IMR-90 (cell line): ENCODE measurements at regions not wholly inside any gene's neighbourhood (a gene's known extent, or its start where the extent isn't known, plus 50 kb on each side); places are given as distances from the start of the nearest gene placed in this dataset.

Experiments
- ATAC-seq: fragments of 200-7000 bp; cut with Tn5 transposase; 2 replicates; pipeline ENCODE4 v1.9.1; 2020; ENCODE audit warnings: low read depth, mild to moderate bottlenecking, moderate library complexity
- BruUV-seq: library from RNA; stranded (reverse); fragments of 400-500 nt; replicated peaks from 2 replicates; lab custom pipeline; 2021; lab: Mats Ljungman, UMichigan
- CTCF ChIA-PET: fragments of 300-600 bp; formaldehyde crosslinking; extraction: SDS; loops from one replicate; lab custom pipeline; 2021; ENCODE audit warnings: antibody characterized with exemption; lab: Yijun Ruan, JAX
- POLR2A ChIA-PET: fragments of 300-600 bp; sonication (Branson Sonifier 250); formaldehyde crosslinking; loops from one replicate; lab custom pipeline; 2022; ENCODE audit warnings: antibody characterized with exemption; ENCODE audit not compliant: unreplicated experiment; lab: Charles Lee
- DNase-seq: peaks from one replicate; pipeline ENCODE4 v3.0.0; 2013
- H2AFZ ChIP-seq: replicated peaks from 2 replicates; pipeline ENCODE3; 2013; ENCODE audit warnings: low read length, mild to moderate bottlenecking; ENCODE audit not compliant: poor library complexity
- H2AK5ac ChIP-seq: 2 replicates; pipeline ENCODE4 v1.6.1; 2013; ENCODE audit warnings: low read depth, low read length, inconsistent platforms
- H2AK9ac ChIP-seq: replicated peaks from 2 replicates; pipeline ENCODE3; 2013; ENCODE audit warnings: mild to moderate bottlenecking, low read depth, low read length, moderate library complexity; ENCODE audit not compliant: poor library complexity
- H2BK120ac ChIP-seq: 2 replicates; pipeline ENCODE4 v1.6.1; 2013; ENCODE audit warnings: low read depth, low read length, inconsistent platforms
- H2BK15ac ChIP-seq: 3 replicates; pipeline ENCODE4 v1.6.1; 2013; ENCODE audit warnings: low read depth, low read length, inconsistent platforms
- H2BK20ac ChIP-seq: 2 replicates; pipeline ENCODE4 v1.6.1; 2013; ENCODE audit warnings: low read depth, mild to moderate bottlenecking, inconsistent platforms, low read length, moderate library complexity
- H2BK5ac ChIP-seq: 2 replicates; pipeline ENCODE4 v1.6.1; 2013; ENCODE audit warnings: mild to moderate bottlenecking, low read depth, low read length, inconsistent platforms; ENCODE audit not compliant: poor library complexity, severe bottlenecking
- H3K14ac ChIP-seq: replicated peaks from 2 replicates; pipeline ENCODE4 v1.6.1; 2013; ENCODE audit warnings: low read depth, low read length, inconsistent platforms
- H3K18ac ChIP-seq: 2 replicates; pipeline ENCODE4 v1.6.1; 2013; ENCODE audit warnings: low read depth, low read length, control low read depth
- H3K23ac ChIP-seq: 2 replicates; pipeline ENCODE4 v1.6.1; 2013; ENCODE audit warnings: low read depth, low read length, inconsistent platforms
- H3K27ac ChIP-seq: 2 replicates; pipeline ENCODE4 v1.5.1; 2013; ENCODE audit warnings: mild to moderate bottlenecking, control low read depth, low read length; ENCODE audit not compliant: insufficient read depth
- H3K27me3 ChIP-seq: 2 replicates; pipeline ENCODE4 v1.6.1; 2013; ENCODE audit warnings: low read length; ENCODE audit not compliant: control insufficient read depth, insufficient read depth
- H3K36me3 ChIP-seq: 2 replicates; pipeline ENCODE4 v1.6.1; 2013; ENCODE audit warnings: low read length, mixed read lengths; ENCODE audit not compliant: control insufficient read depth, insufficient read depth
- H3K4ac ChIP-seq: 2 replicates; pipeline ENCODE4 v1.6.1; 2013; ENCODE audit warnings: low read depth, low read length, inconsistent platforms
- H3K4me1 ChIP-seq: 2 replicates; pipeline ENCODE4 v1.6.1; 2013; ENCODE audit warnings: low read length, mixed read lengths; ENCODE audit not compliant: control insufficient read depth, insufficient read depth
- H3K4me2 ChIP-seq: 2 replicates; pipeline ENCODE4 v1.6.1; 2013; ENCODE audit warnings: low read depth, mild to moderate bottlenecking, control low read depth, low read length, moderate library complexity
- H3K4me3 ChIP-seq: 2 replicates; pipeline ENCODE4 v1.5.1; 2013; ENCODE audit warnings: low read depth, mild to moderate bottlenecking, control low read depth, low read length, moderate library complexity; ENCODE audit not compliant: insufficient read depth
- H3K56ac ChIP-seq: 2 replicates; pipeline ENCODE4 v1.6.1; 2013; ENCODE audit warnings: low read length, inconsistent platforms; ENCODE audit not compliant: insufficient read depth; ENCODE audit errors: extremely low read depth
- H3K79me1 ChIP-seq, 2 experiments: 2 replicates each; pipeline ENCODE4 v1.6.1; 2013; ENCODE audit warnings: low read length in 2 of 2, inconsistent platforms in 1 of 2, low read depth in 1 of 2
- H3K9ac ChIP-seq: 2 replicates; pipeline ENCODE4 v1.6.1; 2013; ENCODE audit warnings: low read depth, low read length, control low read depth
- H3K9me1 ChIP-seq: 2 replicates; pipeline ENCODE4 v1.6.1; 2013; ENCODE audit warnings: low read length, inconsistent platforms; ENCODE audit not compliant: insufficient read depth
- H3K9me3 ChIP-seq: 2 replicates; pipeline ENCODE4 v1.6.1; 2013; ENCODE audit warnings: low read length; ENCODE audit not compliant: control insufficient read depth, insufficient read depth
- H4K20me1 ChIP-seq: 2 replicates; pipeline ENCODE4 v1.6.1; 2013; ENCODE audit warnings: low read length, inconsistent platforms; ENCODE audit not compliant: insufficient read depth
- H4K5ac ChIP-seq: 2 replicates; pipeline ENCODE4 v1.6.1; 2013; ENCODE audit warnings: mild to moderate bottlenecking, low read depth, low read length, control low read depth
- H4K8ac ChIP-seq, 2 experiments: 2 replicates each; pipeline ENCODE4 v1.6.1; 2013; ENCODE audit warnings: low read depth in 2 of 2, low read length in 2 of 2, control low read depth in 1 of 2, inconsistent platforms in 1 of 2
- H4K91ac ChIP-seq: 2 replicates; pipeline ENCODE4 v1.6.1; 2013; ENCODE audit warnings: low read depth, low read length, inconsistent platforms; ENCODE audit not compliant: insufficient read depth
- BHLHE40 ChIP-seq: fragments of 150-350 bp; IDR thresholded peaks from 2 replicates; pipeline ENCODE4 v1.6.1; 2016; ENCODE audit warnings: mild to moderate bottlenecking, low read depth, low read length
- CEBPB ChIP-seq: IDR thresholded peaks from 2 replicates; pipeline ENCODE4 v1.6.1; 2012; ENCODE audit warnings: low read depth, low read length, improper control_type of control experiment
- CHD1 ChIP-seq: IDR thresholded peaks from 2 replicates; pipeline ENCODE4 v1.6.1; 2012; ENCODE audit warnings: low read depth, low read length, improper control_type of control experiment
- CTCF ChIP-seq: conservative IDR thresholded peaks from 2 replicates; pipeline ENCODE4 v1.5.1; 2012; ENCODE audit warnings: mild to moderate bottlenecking, low read depth, low read length, improper control_type of control experiment
- ELK1 ChIP-seq: fragments of 150-350 bp; IDR thresholded peaks from 2 replicates; pipeline ENCODE4 v1.6.1; 2016; ENCODE audit warnings: low read depth, mild to moderate bottlenecking, low read length, moderate library complexity, borderline replicate concordance
- FOS ChIP-seq: fragments of 150-350 bp; IDR thresholded peaks from 2 replicates; pipeline ENCODE4 v1.6.1; 2016; ENCODE audit warnings: low read depth, low read length
- MAFK ChIP-seq: IDR thresholded peaks from 2 replicates; pipeline ENCODE4 v1.6.1; 2012; ENCODE audit warnings: low read depth, low read length, improper control_type of control experiment
- MAZ ChIP-seq: IDR thresholded peaks from 2 replicates; pipeline ENCODE4 v1.6.1; 2012; ENCODE audit warnings: low read depth, mild to moderate bottlenecking, low read length, improper control_type of control experiment, moderate library complexity, borderline replicate concordance
- MXI1 ChIP-seq: IDR thresholded peaks from 2 replicates; pipeline ENCODE4 v1.6.1; 2012; ENCODE audit warnings: low read depth, mild to moderate bottlenecking, low read length, moderate library complexity, borderline replicate concordance
- NFE2L2 ChIP-seq: fragments of 150-350 bp; IDR thresholded peaks from 2 replicates; pipeline ENCODE4 v1.6.1; 2016; ENCODE audit warnings: low read depth, mild to moderate bottlenecking, low read length
- POLR2A ChIP-seq: IDR thresholded peaks from 2 replicates; pipeline ENCODE4 v1.6.1; 2012; ENCODE audit warnings: mild to moderate bottlenecking, low read depth, low read length
- RAD21 ChIP-seq: IDR thresholded peaks from 2 replicates; pipeline ENCODE4 v1.6.1; 2012; ENCODE audit warnings: low read length, improper control_type of control experiment
- RCOR1 ChIP-seq: IDR thresholded peaks from 2 replicates; pipeline ENCODE4 v1.6.1; 2012; ENCODE audit warnings: mild to moderate bottlenecking, low read length, improper control_type of control experiment; ENCODE audit not compliant: insufficient replicate concordance
- RFX5 ChIP-seq: IDR thresholded peaks from 2 replicates; pipeline ENCODE4 v1.8.0; 2012; ENCODE audit warnings: low read depth, mild to moderate bottlenecking, low read length, moderate library complexity
- SMC3 ChIP-seq: fragments of 150-350 bp; IDR thresholded peaks from 2 replicates; pipeline ENCODE4 v1.6.1; 2016; ENCODE audit warnings: low read depth, mild to moderate bottlenecking, antibody characterized with exemption, low read length, moderate library complexity
- USF2 ChIP-seq: fragments of 150-350 bp; IDR thresholded peaks from 2 replicates; pipeline ENCODE4 v1.6.1; 2017; ENCODE audit warnings: mild to moderate bottlenecking, antibody characterized with exemption, low read length, low read depth
- WGBS, 2 experiments: methylation state at CpG; one replicate each; pipeline versions ENCODE4 v1.1.5 to v1.1.7; 2013; ENCODE audit warnings: missing lambda C conversion rate in 2 of 2; ENCODE audit not compliant: insufficient read length in 1 of 2; ENCODE audit errors: extremely low coverage in 2 of 2; 5-methylcytosine and 5-hydroxymethylcytosine counted together
- dilution Hi-C: fragments of 300-500 bp; cut with HindIII; formaldehyde crosslinking; loops from one replicate; pipeline ENCODE4 v1.14.3; 2018; ENCODE audit warnings: low sequenced_read_pairs; ENCODE audit not compliant: unreplicated experiment
- in situ Hi-C: fragments of 300-500 bp; cut with MboI; formaldehyde crosslinking; loops from 3 replicates; pipeline ENCODE4 v1.14.3; 2019; ENCODE audit warnings: low sequenced_read_pairs, inconsistent platforms, mixed read lengths
- intact Hi-C: fragments of 100-400 bp; cut with micrococcal nuclease; formaldehyde crosslinking; loops from 2 replicates; pipeline ENCODE4 v1.10.0; 2022

GRCh38 chr7:84508606-84509005 lies 314.0 kb upstream of the SEMA3A start:
- Histone ChIP-seq H2BK120ac (no peak overlapping the region), H3K4me2 (no peak overlapping the region), H3K56ac (no peak overlapping the region), H2AK9ac (no peak overlapping the region), H3K18ac (no peak overlapping the region; the same call in 1 of the 2 replicates), H3K27me3 (no peaks in the 10 kb centered on the region), H2BK15ac (0 out of 3 replicates have a peak overlapping the region, but pooled peaks have one; percentile 78), H3K9me3 (no peaks in the 10 kb centered on the region), H3K4me1 (peaks cover 9% of the 10 kb centered on the region), H2BK5ac (no peak overlapping the region), H3K79me1 (no peaks in the 10 kb centered on the region), H3K9ac (no peak overlapping the region), H2AK5ac (no peak overlapping the region; the same call in 1 of the 2 replicates), H4K8ac (peak overlapping the region; percentile 28 to 39; a peak in 1 of 4 replicates), H3K4ac (no peak overlapping the region), H4K91ac (peak overlapping the region; percentile 44; the same call in 1 of the 2 replicates), H3K9me1 (0 out of 2 replicates have a peak, but pooled peaks cover 3% of the 10 kb centered on the region), H4K5ac (peak overlapping the region; percentile 12; the same call in 1 of the 2 replicates), H2BK20ac (peak overlapping the region; percentile 15; the same call in 1 of the 2 replicates), H3K23ac (no peak overlapping the region), H3K36me3 (no peaks in the 10 kb centered on the region), H3K14ac (no peak overlapping the region), H3K4me3 (no peak overlapping the region), H3K27ac (no peak overlapping the region), H2AFZ (peak overlapping the region; percentile 67), H4K20me1 (no peaks in the 10 kb centered on the region)
- TF ChIP-seq FOS (no peak), MAFK (no peak), POLR2A (no peak), CHD1 (no peak), USF2 (no peak), CTCF (no peak), MXI1 (no peak), ELK1 (no peak), RAD21 (no peak), NFE2L2 (no peak), RFX5 (no peak), MAZ (no peak), CEBPB (no peak), SMC3 (no peak), RCOR1 (no peak), BHLHE40 (no peak)
- no TSS peak for BruUV-seq
- in situ Hi-C loops (no loop called here), intact Hi-C loops (no loop called here), dilution Hi-C loops (no loop called here)
- ATAC-seq (no peak), DNase-seq (no peak)
- ChIA-PET POLR2A (no interaction called here), CTCF (no interaction called here)
- 100% methylated on average over 1 of the region's 4 CpGs; no CpG with 5 or more reads in 1 of the 2 experiments for WGBS, 2 experiments
